B cell (primary cell): ENCODE measurements at regions not wholly inside any gene's neighbourhood (a gene's known extent, or its start where the extent isn't known, plus 50 kb on each side); places are given as distances from the start of the nearest gene placed in this dataset.

Source experiments
- EZH2 ChIP-seq: IDR thresholded peaks from 2 replicates; pipeline ENCODE4 v1.6.1; 2012; ENCODE audit warnings: borderline replicate concordance, low read depth, mild to moderate bottlenecking, moderate library complexity, low read length; ENCODE audit not compliant: insufficient read depth, poor library complexity, severe bottlenecking
- TF ChIP-seq, protein P1 (sequence below): fragments of 200-600 bp; IDR thresholded peaks from one replicate; pipeline ENCODE4 v1.8.0; 2022; ENCODE audit warnings: antibody characterized with exemption, mild to moderate bottlenecking

DNA sequence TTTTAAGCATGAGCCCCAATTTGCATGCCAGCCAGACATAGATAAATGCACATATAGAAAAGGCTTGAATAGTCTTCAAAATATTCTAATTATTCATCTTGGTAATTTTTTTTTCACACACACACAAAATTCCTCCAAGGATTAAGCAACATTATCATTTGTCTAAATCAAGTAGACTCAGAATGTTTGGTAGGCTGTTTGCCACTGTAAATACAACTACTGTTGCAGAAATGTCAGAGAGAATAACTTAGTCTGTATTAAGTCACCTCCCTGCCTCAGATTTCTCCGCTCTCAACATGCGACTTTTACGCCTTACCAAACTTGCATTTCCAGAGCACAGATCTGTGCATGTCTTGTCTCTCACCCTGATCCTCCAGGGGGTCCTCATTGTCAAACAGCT is 265.6 kb upstream of the C9orf72 start:
- TF ChIP-seq, protein P1, sequence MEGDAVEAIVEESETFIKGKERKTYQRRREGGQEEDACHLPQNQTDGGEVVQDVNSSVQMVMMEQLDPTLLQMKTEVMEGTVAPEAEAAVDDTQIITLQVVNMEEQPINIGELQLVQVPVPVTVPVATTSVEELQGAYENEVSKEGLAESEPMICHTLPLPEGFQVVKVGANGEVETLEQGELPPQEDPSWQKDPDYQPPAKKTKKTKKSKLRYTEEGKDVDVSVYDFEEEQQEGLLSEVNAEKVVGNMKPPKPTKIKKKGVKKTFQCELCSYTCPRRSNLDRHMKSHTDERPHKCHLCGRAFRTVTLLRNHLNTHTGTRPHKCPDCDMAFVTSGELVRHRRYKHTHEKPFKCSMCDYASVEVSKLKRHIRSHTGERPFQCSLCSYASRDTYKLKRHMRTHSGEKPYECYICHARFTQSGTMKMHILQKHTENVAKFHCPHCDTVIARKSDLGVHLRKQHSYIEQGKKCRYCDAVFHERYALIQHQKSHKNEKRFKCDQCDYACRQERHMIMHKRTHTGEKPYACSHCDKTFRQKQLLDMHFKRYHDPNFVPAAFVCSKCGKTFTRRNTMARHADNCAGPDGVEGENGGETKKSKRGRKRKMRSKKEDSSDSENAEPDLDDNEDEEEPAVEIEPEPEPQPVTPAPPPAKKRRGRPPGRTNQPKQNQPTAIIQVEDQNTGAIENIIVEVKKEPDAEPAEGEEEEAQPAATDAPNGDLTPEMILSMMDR, result no peak
- TF ChIP-seq EZH2, result no peak
